K562 (cell line): ENCODE measurements at regions not wholly inside any gene's neighbourhood (a gene's known extent, or its start where the extent isn't known, plus 50 kb on each side); places are given as distances from the start of the nearest gene placed in this dataset.

ENCODE experiments used
- ATAC-seq: fragments of 200-7000 bp; cut with Tn5 transposase; 3 replicates; pipeline ENCODE4 v1.9.1; 2020; ENCODE audit warnings: moderate library complexity
- BruUV-seq: library from RNA; stranded (reverse); fragments of 400-500 nt; replicated peaks from 2 replicates; lab custom pipeline; 2021; lab: Mats Ljungman, UMichigan
- CTCF ChIA-PET: fragments of 300-600 bp; formaldehyde crosslinking; extraction: SDS; loops from one replicate; lab custom pipeline; 2021; ENCODE audit warnings: low intra/inter-chr PET ratio; lab: Yijun Ruan, JAX
- POLR2A ChIA-PET: fragments of 300-600, 350-650 bp; sonication (Branson Sonifier 250); formaldehyde crosslinking; extraction: SDS; loops from one replicate; lab custom pipeline; 2021; ENCODE audit warnings: antibody characterized with exemption, inconsistent platforms; lab: Yijun Ruan, JAX
- DNase-seq, 4 experiments: peaks; one replicate each; pipeline versions ENCODE4 v3.0.0 to v3.0.0-alpha.2; 2011 to 2018; ENCODE audit warnings: low spot score in 3 of 4, mixed read lengths in 3 of 4; ENCODE audit errors: extremely low read depth in 1 of 4
- FAIRE-seq: peaks from 2 replicates; lab custom pipeline; 2011; peaks lifted over from hg19 to GRCh38; lab: Jason Lieb, UNC
- H2AFZ ChIP-seq: 2 replicates; pipeline ENCODE4 v1.6.0; 2011; ENCODE audit warnings: low read depth, low read length, control low read depth, inconsistent platforms
- H3K27ac ChIP-seq: fragments of 200-600 bp; 3 replicates; pipeline ENCODE4 v1.8.0; 2011; ENCODE audit warnings: low read depth, mild to moderate bottlenecking, control low read depth, inconsistent platforms, low read length, moderate library complexity, mixed read lengths; ENCODE audit errors: extremely low read depth
- H3K27me3 ChIP-seq, 2 experiments: fragments of 300-600 bp in 1 of 2; 2 replicates in 1 of 2; 3 replicates in 1 of 2; pipeline versions ENCODE4 v1.6.0 to v1.8.0; 2011; ENCODE audit warnings: inconsistent platforms in 2 of 2, low read length in 2 of 2, mild to moderate bottlenecking in 1 of 2, mixed read lengths in 1 of 2, moderate library complexity in 1 of 2; ENCODE audit not compliant: control insufficient read depth in 2 of 2, insufficient read depth in 2 of 2
- H3K36me3 ChIP-seq: fragments of 300-600 bp; 3 replicates; pipeline ENCODE4 v1.8.0; 2011; ENCODE audit warnings: mild to moderate bottlenecking, low read length, inconsistent platforms; ENCODE audit not compliant: control insufficient read depth, insufficient read depth
- H3K4me1 ChIP-seq, 2 experiments: fragments of 200-600 bp in 1 of 2; replicated peaks in 1 of 2; 2 replicates in 1 of 2; 3 replicates in 1 of 2; pipeline versions ENCODE4 v1.5.1 to v1.8.0; 2011; ENCODE audit warnings: inconsistent platforms in 2 of 2, low read length in 2 of 2, mild to moderate bottlenecking in 1 of 2, mixed read lengths in 1 of 2, moderate library complexity in 1 of 2; ENCODE audit not compliant: control insufficient read depth in 2 of 2, insufficient read depth in 2 of 2
- H3K4me2 ChIP-seq: 2 replicates; pipeline ENCODE4 v1.6.1; 2011; ENCODE audit warnings: low read length, control low read depth, inconsistent platforms, mixed read lengths; ENCODE audit not compliant: insufficient read depth
- H3K4me3 ChIP-seq: fragments of 200-600 bp; sonication (generic), shearing (Covaris generic); 2 replicates; pipeline ENCODE4 v1.5.1; 2016; ENCODE audit warnings: control low read depth, inconsistent platforms
- H3K79me2 ChIP-seq: fragments of 200-600 bp; 3 replicates; pipeline ENCODE4 v1.8.0; 2011; ENCODE audit warnings: low read length, inconsistent platforms; ENCODE audit not compliant: control insufficient read depth, insufficient read depth
- H3K9ac ChIP-seq, 2 experiments: 2 replicates each; pipeline versions ENCODE4 v1.6.0 to v1.6.1; 2011; ENCODE audit warnings: low read depth in 2 of 2, low read length in 2 of 2, control low read depth in 1 of 2, inconsistent platforms in 1 of 2, mild to moderate bottlenecking in 1 of 2, mixed read lengths in 1 of 2; ENCODE audit not compliant: insufficient read depth in 1 of 2
- H3K9me1 ChIP-seq: one replicate; pipeline ENCODE4 v1.6.0; 2011; ENCODE audit warnings: inconsistent platforms, mild to moderate bottlenecking, low read length, moderate library complexity; ENCODE audit not compliant: control insufficient read depth, insufficient read depth
- H3K9me3 ChIP-seq: replicated peaks from 2 replicates; pipeline ENCODE4 v1.5.1; 2011; ENCODE audit warnings: low read depth, low read length, inconsistent platforms; ENCODE audit not compliant: control insufficient read depth, insufficient read depth
- H4K20me1 ChIP-seq: replicated peaks from 2 replicates; pipeline ENCODE4 v1.6.1; 2011; ENCODE audit warnings: low read length, inconsistent platforms, mixed read lengths; ENCODE audit not compliant: control insufficient read depth, insufficient read depth
- BCL6 ChIP-seq: fragments of 250-450 bp; sonication (Bioruptor Pico); IDR thresholded peaks from 2 replicates; pipeline ENCODE4 v1.4.0; 2020
- COPS2 ChIP-seq: fragments of 450-650 bp; conservative IDR thresholded peaks from 2 replicates; pipeline ENCODE4 v1.6.1; 2016; ENCODE audit warnings: mild to moderate bottlenecking, moderate library complexity
- EZH2 ChIP-seq: IDR thresholded peaks from 2 replicates; pipeline ENCODE4 v1.6.1; 2012; ENCODE audit warnings: low read depth, mild to moderate bottlenecking, inconsistent platforms, low read length, borderline replicate concordance
- HNRNPH1 ChIP-seq: fragments of 200-400 bp; formaldehyde crosslinking; optimal IDR thresholded peaks from 2 replicates; pipeline ENCODE3; 2017; ENCODE audit warnings: low read depth, mild to moderate bottlenecking, low read length, moderate library complexity
- IRF2 ChIP-seq: sonication (generic); formaldehyde crosslinking; IDR thresholded peaks from 2 replicates; pipeline ENCODE4 v1.8.1; 2022; ENCODE audit warnings: mild to moderate bottlenecking, missing genetic modification reagents
- L3MBTL2 ChIP-seq: fragments of 450-650 bp; IDR thresholded peaks from 2 replicates; pipeline ENCODE4 v1.6.1; 2016; ENCODE audit warnings: mild to moderate bottlenecking, moderate library complexity
- PRPF4 ChIP-seq: fragments of 200-400 bp; formaldehyde crosslinking; IDR thresholded peaks from one replicate; pipeline ENCODE4 v1.6.1; 2017; ENCODE audit warnings: low read length, low read depth, mild to moderate bottlenecking; ENCODE audit not compliant: insufficient read depth, poor library complexity, severe bottlenecking
- RAD21 ChIP-seq, 2 experiments: fragments of 250-450 bp in 1 of 2; fragments of 450-650 bp in 1 of 2; sonication (Bioruptor Pico) in 1 of 2; formaldehyde crosslinking in 1 of 2; IDR thresholded peaks in 1 of 2; conservative IDR thresholded peaks in 1 of 2; 2 replicates each; pipeline versions ENCODE4 v1.4.0 to v1.8.0; 2020 to 2022; ENCODE audit warnings: mild to moderate bottlenecking in 2 of 2, moderate library complexity in 1 of 2
- SAFB2 ChIP-seq: fragments of 200-400 bp; formaldehyde crosslinking; IDR thresholded peaks from 2 replicates; pipeline ENCODE4 v1.6.1; 2018; ENCODE audit warnings: borderline replicate concordance, low read length, low read depth, moderate library complexity; ENCODE audit not compliant: severe bottlenecking
- ZNF280A ChIP-seq: fragments of 450-650 bp; IDR thresholded peaks from 2 replicates; pipeline ENCODE4 v1.6.1; 2018; ENCODE audit warnings: mild to moderate bottlenecking, low read depth; ENCODE audit not compliant: partially characterized antibody
- WGBS: fragments of 100-300 bp; shearing (Covaris generic); methylation state at CpG from one replicate; pipeline ENCODE4 v1.1.6; 2016; ENCODE audit warnings: low coverage, mixed read lengths; ENCODE audit not compliant: insufficient coverage; ENCODE audit errors: missing lambda C conversion rate; 5-methylcytosine and 5-hydroxymethylcytosine counted together
- in situ Hi-C: fragments of 300-500 bp; cut with MboI; formaldehyde crosslinking; loops from 4 replicates; pipeline ENCODE4 v1.15.0; 2018; ENCODE audit warnings: inconsistent platforms, mixed read lengths
- intact Hi-C: fragments of 100-400 bp; cut with micrococcal nuclease; formaldehyde crosslinking; loops from 2 replicates; pipeline ENCODE4 v1.14.2; 2022
- TF ChIP-seq, protein P1 (sequence below): sonication (generic); formaldehyde crosslinking; IDR thresholded peaks from 2 replicates; pipeline ENCODE4 v1.8.1; 2023; ENCODE audit warnings: mild to moderate bottlenecking, missing genetic modification reagents
- TF ChIP-seq, protein P2 (sequence below): fragments of 250-450 bp; sonication (Bioruptor Pico); IDR thresholded peaks from 2 replicates; pipeline ENCODE4 v1.4.0; 2020; ENCODE audit warnings: mild to moderate bottlenecking, moderate library complexity, borderline replicate concordance

- no TSS peak for BruUV-seq
- WGBS, result 0% methylated on average over 4 of the region's 4 CpGs
- TF ChIP-seq RAD21 (CRISPR knock-in tag; conservative IDR thresholded peaks at IDR 0.05 in 1 of 2, IDR thresholded peaks at IDR 0.05 in 1 of 2), result no peak
- TF ChIP-seq, protein P1, sequence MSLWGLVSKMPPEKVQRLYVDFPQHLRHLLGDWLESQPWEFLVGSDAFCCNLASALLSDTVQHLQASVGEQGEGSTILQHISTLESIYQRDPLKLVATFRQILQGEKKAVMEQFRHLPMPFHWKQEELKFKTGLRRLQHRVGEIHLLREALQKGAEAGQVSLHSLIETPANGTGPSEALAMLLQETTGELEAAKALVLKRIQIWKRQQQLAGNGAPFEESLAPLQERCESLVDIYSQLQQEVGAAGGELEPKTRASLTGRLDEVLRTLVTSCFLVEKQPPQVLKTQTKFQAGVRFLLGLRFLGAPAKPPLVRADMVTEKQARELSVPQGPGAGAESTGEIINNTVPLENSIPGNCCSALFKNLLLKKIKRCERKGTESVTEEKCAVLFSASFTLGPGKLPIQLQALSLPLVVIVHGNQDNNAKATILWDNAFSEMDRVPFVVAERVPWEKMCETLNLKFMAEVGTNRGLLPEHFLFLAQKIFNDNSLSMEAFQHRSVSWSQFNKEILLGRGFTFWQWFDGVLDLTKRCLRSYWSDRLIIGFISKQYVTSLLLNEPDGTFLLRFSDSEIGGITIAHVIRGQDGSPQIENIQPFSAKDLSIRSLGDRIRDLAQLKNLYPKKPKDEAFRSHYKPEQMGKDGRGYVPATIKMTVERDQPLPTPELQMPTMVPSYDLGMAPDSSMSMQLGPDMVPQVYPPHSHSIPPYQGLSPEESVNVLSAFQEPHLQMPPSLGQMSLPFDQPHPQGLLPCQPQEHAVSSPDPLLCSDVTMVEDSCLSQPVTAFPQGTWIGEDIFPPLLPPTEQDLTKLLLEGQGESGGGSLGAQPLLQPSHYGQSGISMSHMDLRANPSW (CRISPR knock-in tag), result no peak
- TF ChIP-seq L3MBTL2, result no peak
- TF ChIP-seq SAFB2, result no peak
- no peak for TF ChIP-seq EZH2
- no peak for TF ChIP-seq IRF2 (CRISPR knock-in tag)
- no peak for TF ChIP-seq ZNF280A
- no peak for TF ChIP-seq BCL6 (CRISPR knock-in tag)
- no peak for TF ChIP-seq HNRNPH1
- TF ChIP-seq COPS2, result no peak
- TF ChIP-seq PRPF4, result no peak
- TF ChIP-seq, protein P2, sequence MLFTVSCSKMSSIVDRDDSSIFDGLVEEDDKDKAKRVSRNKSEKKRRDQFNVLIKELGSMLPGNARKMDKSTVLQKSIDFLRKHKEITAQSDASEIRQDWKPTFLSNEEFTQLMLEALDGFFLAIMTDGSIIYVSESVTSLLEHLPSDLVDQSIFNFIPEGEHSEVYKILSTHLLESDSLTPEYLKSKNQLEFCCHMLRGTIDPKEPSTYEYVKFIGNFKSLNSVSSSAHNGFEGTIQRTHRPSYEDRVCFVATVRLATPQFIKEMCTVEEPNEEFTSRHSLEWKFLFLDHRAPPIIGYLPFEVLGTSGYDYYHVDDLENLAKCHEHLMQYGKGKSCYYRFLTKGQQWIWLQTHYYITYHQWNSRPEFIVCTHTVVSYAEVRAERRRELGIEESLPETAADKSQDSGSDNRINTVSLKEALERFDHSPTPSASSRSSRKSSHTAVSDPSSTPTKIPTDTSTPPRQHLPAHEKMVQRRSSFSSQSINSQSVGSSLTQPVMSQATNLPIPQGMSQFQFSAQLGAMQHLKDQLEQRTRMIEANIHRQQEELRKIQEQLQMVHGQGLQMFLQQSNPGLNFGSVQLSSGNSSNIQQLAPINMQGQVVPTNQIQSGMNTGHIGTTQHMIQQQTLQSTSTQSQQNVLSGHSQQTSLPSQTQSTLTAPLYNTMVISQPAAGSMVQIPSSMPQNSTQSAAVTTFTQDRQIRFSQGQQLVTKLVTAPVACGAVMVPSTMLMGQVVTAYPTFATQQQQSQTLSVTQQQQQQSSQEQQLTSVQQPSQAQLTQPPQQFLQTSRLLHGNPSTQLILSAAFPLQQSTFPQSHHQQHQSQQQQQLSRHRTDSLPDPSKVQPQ (CRISPR knock-in tag), result no peak
- POLR2A ChIA-PET, result no interaction called here
- no peak overlapping the region for H3K9ac ChIP-seq
- CTCF ChIA-PET, result no interaction called here
- H3K9me1 ChIP-seq, result no peaks in the 10 kb centered on the region
- H3K4me3 ChIP-seq, result no peak overlapping the region
- no peaks in the 10 kb centered on the region for H3K36me3 ChIP-seq
- H3K9me3 ChIP-seq, result no peaks in the 10 kb centered on the region
- no peaks in the 10 kb centered on the region for H3K79me2 ChIP-seq
- DNase-seq, result no peak
- no peaks in the 10 kb centered on the region for H3K4me1 ChIP-seq
- no peak overlapping the region for H3K27ac ChIP-seq
- no peak overlapping the region for H2AFZ ChIP-seq
- ATAC-seq, result no peak
- H3K4me2 ChIP-seq, result no peak overlapping the region
- in situ Hi-C loops (no loop called here), intact Hi-C loops (no loop called here)
- no peaks in the 10 kb centered on the region for H4K20me1 ChIP-seq
- no peak for FAIRE-seq
- H3K27me3 ChIP-seq, result peaks cover 0 to 13% of the 10 kb centered on the region in 2 experiments; a peak in 2 of 5 replicates
These were observed 248.0 kb downstream of the MYCN start for GRCh38 chr2:16188261-16188890.
